GM12878 (cell line): ENCODE measurements at regions not wholly inside any gene's neighbourhood (a gene's known extent, or its start where the extent isn't known, plus 50 kb on each side); places are given as distances from the start of the nearest gene placed in this dataset.
A peak's percentile ranks its signal among the peaks of the same experiment; 100 is the strongest.

Experiments used
- ATF7 ChIP-seq: fragments of 450-650 bp; IDR thresholded peaks from 2 replicates; pipeline ENCODE4 v1.6.1; 2016; ENCODE audit warnings: low read depth, mild to moderate bottlenecking
- BCLAF1 ChIP-seq: fragments of 450-650 bp; IDR thresholded peaks from 2 replicates; pipeline ENCODE4 v1.6.1; 2017; ENCODE audit warnings: antibody characterized with exemption, mild to moderate bottlenecking, moderate library complexity
- CUX1 ChIP-seq: IDR thresholded peaks from 2 replicates; pipeline ENCODE4 v1.6.1; 2012; ENCODE audit warnings: improper control_type of control experiment, low read depth, low read length; ENCODE audit not compliant: insufficient replicate concordance
- EGR1 ChIP-seq, 2 experiments: IDR thresholded peaks; 1 replicate in 1 of 2; 2 replicates in 1 of 2; pipeline ENCODE4 v1.6.1; 2011 to 2012; ENCODE audit warnings: low read depth in 2 of 2, low read length in 2 of 2, borderline replicate concordance in 1 of 2, mild to moderate bottlenecking in 1 of 2, moderate library complexity in 1 of 2
- IKZF1 ChIP-seq: fragments of 450-650 bp; conservative IDR thresholded peaks from 2 replicates; pipeline ENCODE4 v1.6.1; 2017; ENCODE audit warnings: antibody characterized with exemption, mild to moderate bottlenecking
- IRF5 ChIP-seq: fragments of 450-650 bp; IDR thresholded peaks from 2 replicates; pipeline ENCODE4 v1.6.1; 2017; ENCODE audit warnings: borderline replicate concordance
- MTA2 ChIP-seq: fragments of 450-650 bp; IDR thresholded peaks from 2 replicates; pipeline ENCODE4 v1.6.1; 2016; ENCODE audit warnings: low read depth, mild to moderate bottlenecking, moderate library complexity
- NFYA ChIP-seq: IDR thresholded peaks from 2 replicates; pipeline ENCODE4 v1.6.1; 2011; ENCODE audit warnings: low read depth, mild to moderate bottlenecking, low read length, improper control_type of control experiment, borderline replicate concordance
- RB1 ChIP-seq: fragments of 450-650 bp; formaldehyde crosslinking; IDR thresholded peaks from 2 replicates; pipeline ENCODE4 v1.6.1; 2017; ENCODE audit warnings: mild to moderate bottlenecking, borderline replicate concordance
- SPI1 ChIP-seq: IDR thresholded peaks from 2 replicates; pipeline ENCODE4 v1.6.1; 2011; ENCODE audit warnings: low read depth, mild to moderate bottlenecking, low read length, moderate library complexity, borderline replicate concordance; ENCODE audit not compliant: insufficient read depth
- SREBF2 ChIP-seq: IDR thresholded peaks from 2 replicates; pipeline ENCODE4 v1.6.1; 2012; ENCODE audit warnings: mild to moderate bottlenecking, low read length
- SUPT20H ChIP-seq: IDR thresholded peaks from 2 replicates; pipeline ENCODE4 v1.6.1; 2011; ENCODE audit warnings: low read depth, mild to moderate bottlenecking, low read length, moderate library complexity, borderline replicate concordance; ENCODE audit not compliant: control insufficient read depth
- TCF3 ChIP-seq: IDR thresholded peaks from 2 replicates; pipeline ENCODE4 v1.6.1; 2012; ENCODE audit warnings: low read depth, mild to moderate bottlenecking, low read length, borderline replicate concordance; ENCODE audit not compliant: insufficient read depth
- ZNF217 ChIP-seq: fragments of 450-650 bp; IDR thresholded peaks from 2 replicates; pipeline ENCODE4 v1.6.1; 2017; ENCODE audit warnings: antibody characterized with exemption, mild to moderate bottlenecking
- ZNF592 ChIP-seq: fragments of 450-650 bp; IDR thresholded peaks from 2 replicates; pipeline ENCODE4 v1.6.1; 2017; ENCODE audit warnings: mild to moderate bottlenecking, moderate library complexity

- TF ChIP-seq BCLAF1, result no peak
- no peak for TF ChIP-seq CUX1
- no peak for TF ChIP-seq SREBF2
- TF ChIP-seq SPI1, result no peak
- peak; percentile 60 for TF ChIP-seq ATF7
- no peak for TF ChIP-seq TCF3
- TF ChIP-seq RB1, result no peak
- TF ChIP-seq MTA2, result peak; percentile 53; the same call in 1 of the 2 replicates
- TF ChIP-seq IRF5, result no peak
- peak; percentile 46; the same call in 1 of the 2 replicates for TF ChIP-seq IKZF1
- no peak for TF ChIP-seq NFYA
- no peak for TF ChIP-seq ZNF217
- TF ChIP-seq ZNF592, result no peak
- no peak for TF ChIP-seq SUPT20H
- no peak for TF ChIP-seq EGR1 (IDR thresholded peaks at IDR 0.05; ENCODE audit: borderline replicate concordance in 1 of 2, low read depth in 2 of 2, low read length in 2 of 2)
Observed at GRCh38 chr10:3877211-3878000, 92.4 kb upstream of the KLF6 start (continued).
